H9 (cell line): ENCODE measurements at regions not wholly inside any gene's neighbourhood (a gene's known extent, or its start where the extent isn't known, plus 50 kb on each side); places are given as distances from the start of the nearest gene placed in this dataset.

Experiments used
- DNase-seq: peaks from one replicate; pipeline ENCODE4 v3.0.0-alpha.2; 2017
- H2AFZ ChIP-seq: one replicate; pipeline ENCODE4 v1.6.1; 2013; ENCODE audit warnings: mild to moderate bottlenecking, low read length, control low read depth, moderate library complexity
- H2AK5ac ChIP-seq: 2 replicates; pipeline ENCODE4 v1.6.1; 2013; ENCODE audit warnings: low read length, control low read depth, mixed read lengths; ENCODE audit not compliant: insufficient read length
- H2BK120ac ChIP-seq: one replicate; pipeline ENCODE4 v1.6.1; 2013; ENCODE audit warnings: low read depth, mild to moderate bottlenecking, low read length, control low read depth, inconsistent platforms; ENCODE audit not compliant: poor library complexity, severe bottlenecking
- H2BK12ac ChIP-seq: 2 replicates; pipeline ENCODE4 v1.6.1; 2013; ENCODE audit warnings: low read length, control low read depth, mixed read lengths, low read depth; ENCODE audit not compliant: insufficient read length
- H2BK15ac ChIP-seq: 2 replicates; pipeline ENCODE4 v1.6.1; 2013; ENCODE audit warnings: low read depth, low read length, control low read depth
- H2BK20ac ChIP-seq: one replicate; pipeline ENCODE4 v1.6.1; 2013; ENCODE audit warnings: low read depth, mild to moderate bottlenecking, low read length, control low read depth, inconsistent platforms; ENCODE audit not compliant: poor library complexity, severe bottlenecking
- H2BK5ac ChIP-seq: 2 replicates; pipeline ENCODE4 v1.6.1; 2013; ENCODE audit warnings: low read length, control low read depth, mixed read lengths; ENCODE audit not compliant: insufficient read length
- H3K14ac ChIP-seq: 2 replicates; pipeline ENCODE4 v1.6.1; 2013; ENCODE audit warnings: low read length, control low read depth; ENCODE audit not compliant: insufficient read depth
- H3K18ac ChIP-seq: 2 replicates; pipeline ENCODE4 v1.6.1; 2013; ENCODE audit warnings: low read depth, mild to moderate bottlenecking, mixed read lengths, low read length, control low read depth; ENCODE audit not compliant: insufficient read length
- H3K23ac ChIP-seq: 2 replicates; pipeline ENCODE4 v1.6.1; 2013; ENCODE audit warnings: low read length, control low read depth, mixed read lengths, low read depth; ENCODE audit not compliant: insufficient read length
- H3K23me2 ChIP-seq: 2 replicates; pipeline ENCODE4 v1.6.1; 2013; ENCODE audit warnings: low read depth, mild to moderate bottlenecking, mixed read lengths, low read length, control low read depth; ENCODE audit not compliant: insufficient read length, poor library complexity, severe bottlenecking
- H3K27ac ChIP-seq: 2 replicates; pipeline ENCODE4 v1.5.1; 2013; ENCODE audit warnings: low read length, control low read depth, mixed read lengths, low read depth; ENCODE audit not compliant: insufficient read length
- H3K27me3 ChIP-seq: 2 replicates; pipeline ENCODE4 v1.6.1; 2013; ENCODE audit warnings: low read length, control low read depth, inconsistent platforms; ENCODE audit not compliant: insufficient read depth
- H3K4ac ChIP-seq: 2 replicates; pipeline ENCODE4 v1.6.1; 2013; ENCODE audit warnings: low read depth, mild to moderate bottlenecking, control low read depth, inconsistent platforms, low read length, moderate library complexity
- H3K4me1 ChIP-seq: 2 replicates; pipeline ENCODE4 v1.6.1; 2013; ENCODE audit warnings: low read length, control low read depth, inconsistent platforms; ENCODE audit not compliant: insufficient read depth
- H3K4me2 ChIP-seq: 2 replicates; pipeline ENCODE4 v1.6.1; 2013; ENCODE audit warnings: low read length, control low read depth, mixed read lengths; ENCODE audit not compliant: insufficient read length, insufficient read depth
- H3K56ac ChIP-seq: 2 replicates; pipeline ENCODE4 v1.6.1; 2013; ENCODE audit warnings: low read depth, mild to moderate bottlenecking, mixed read lengths, low read length, control low read depth; ENCODE audit not compliant: insufficient read length
- H3K79me1 ChIP-seq: 2 replicates; pipeline ENCODE4 v1.6.1; 2013; ENCODE audit warnings: low read depth, mild to moderate bottlenecking, moderate library complexity, low read length, control low read depth, inconsistent platforms; ENCODE audit not compliant: insufficient read depth, poor library complexity, severe bottlenecking
- H3K79me2 ChIP-seq: 2 replicates; pipeline ENCODE4 v1.6.1; 2013; ENCODE audit warnings: low read length, control low read depth, inconsistent platforms; ENCODE audit not compliant: insufficient read depth
- H3K9ac ChIP-seq: 2 replicates; pipeline ENCODE4 v1.6.1; 2013; ENCODE audit warnings: low read length, control low read depth, mixed read lengths; ENCODE audit not compliant: insufficient read length; ENCODE audit errors: extremely low read depth
- H3K9me3 ChIP-seq: one replicate; pipeline ENCODE4 v1.6.1; 2013; ENCODE audit warnings: low read depth, low read length, inconsistent platforms; ENCODE audit not compliant: control insufficient read depth
- H3T11ph ChIP-seq: one replicate; pipeline ENCODE4 v1.6.1; 2013; ENCODE audit warnings: mild to moderate bottlenecking, low read length, control low read depth, inconsistent platforms
- H4K20me1 ChIP-seq: one replicate; pipeline ENCODE4 v1.6.1; 2013; ENCODE audit not compliant: control insufficient read depth, insufficient read length, insufficient read depth
- H4K5ac ChIP-seq: 2 replicates; pipeline ENCODE4 v1.6.1; 2013; ENCODE audit warnings: low read depth, mild to moderate bottlenecking, mixed read lengths, low read length, control low read depth; ENCODE audit not compliant: insufficient read length
- H4K8ac ChIP-seq: replicated peaks from 2 replicates; pipeline ENCODE4 v1.6.1; 2013; ENCODE audit warnings: low read length, control low read depth, mixed read lengths, low read depth; ENCODE audit not compliant: insufficient read length
- H4K91ac ChIP-seq: 2 replicates; pipeline ENCODE4 v1.6.1; 2013; ENCODE audit warnings: low read depth, mild to moderate bottlenecking, moderate library complexity, mixed read lengths, low read length, control low read depth; ENCODE audit not compliant: insufficient read length
- H3K27ac Mint-ChIP-seq, 3 experiments: 2 replicates in 2 of 3; 3 replicates in 1 of 3; pipeline ENCODE4 v1.8.0; 2020 to 2021; ENCODE audit warnings: mixed read lengths in 3 of 3, mild to moderate bottlenecking in 1 of 3, moderate library complexity in 1 of 3
- H3K27me3 Mint-ChIP-seq: 2 replicates; pipeline ENCODE4 v1.8.0; 2021; ENCODE audit warnings: low read depth, mild to moderate bottlenecking, moderate library complexity, mixed read lengths
- H3K36me3 Mint-ChIP-seq, 3 experiments: 2 replicates in 2 of 3; 3 replicates in 1 of 3; pipeline ENCODE4 v1.8.0; 2020 to 2021; ENCODE audit warnings: low read depth in 3 of 3, mixed read lengths in 3 of 3; ENCODE audit not compliant: insufficient read depth in 1 of 3
- H3K4me1 Mint-ChIP-seq, 2 experiments: 2 replicates each; pipeline ENCODE4 v1.8.0; 2020; ENCODE audit warnings: mixed read lengths in 2 of 2
- H3K4me3 Mint-ChIP-seq, 2 experiments: 2 replicates in 1 of 2; 3 replicates in 1 of 2; pipeline ENCODE4 v1.8.0; 2020 to 2021; ENCODE audit warnings: mild to moderate bottlenecking in 2 of 2, mixed read lengths in 2 of 2, moderate library complexity in 1 of 2
- H3K9me3 Mint-ChIP-seq, 2 experiments: 2 replicates in 1 of 2; 3 replicates in 1 of 2; pipeline ENCODE4 v1.8.0; 2020; ENCODE audit warnings: mild to moderate bottlenecking in 2 of 2, mixed read lengths in 2 of 2, moderate library complexity in 1 of 2
- CTCF ChIP-seq: fragments of 200-600 bp; sonication (generic); conservative IDR thresholded peaks from 3 replicates; pipeline ENCODE4 v1.8.0; 2021; ENCODE audit warnings: antibody characterized with exemption, mild to moderate bottlenecking
- WGBS: extraction: QIAGEN DNeasy Blood & Tissue Kit; methylation state at CpG from one replicate; pipeline ENCODE4 v1.1.7; 2013; ENCODE audit warnings: missing lambda C conversion rate, low lambda C conversion rate, mixed read lengths; ENCODE audit not compliant: insufficient read length; ENCODE audit errors: extremely low coverage; 5-methylcytosine and 5-hydroxymethylcytosine counted together

- Histone ChIP-seq H3K18ac (no peak overlapping the region), H3K79me2 (no peaks in the 10 kb centered on the region), H2BK12ac (no peak overlapping the region), H3K23me2 (no peaks in the 10 kb centered on the region), H3K27me3 (no peaks in the 10 kb centered on the region; the same call in 1 of the 2 replicates), H3K27ac (no peak overlapping the region), H4K8ac (no peak overlapping the region), H3K56ac (no peak overlapping the region), H3K9me3 (no peaks in the 10 kb centered on the region), H2BK120ac (no peak overlapping the region), H2AK5ac (no peak overlapping the region), H3K4me2 (no peak overlapping the region), H3K14ac (no peak overlapping the region), H3K4ac (no peak overlapping the region), H3K4me1 (0 out of 2 replicates have a peak, but pooled peaks cover 4% of the 10 kb centered on the region), H4K5ac (no peak overlapping the region), H2BK5ac (no peak overlapping the region), H3K23ac (no peak overlapping the region), H2BK20ac (no peak overlapping the region), H3K79me1 (no peaks in the 10 kb centered on the region), H3T11ph (no peak overlapping the region), H4K20me1 (peaks cover 2% of the 10 kb centered on the region), H3K9ac (no peak overlapping the region), H2AFZ (no peak overlapping the region), H2BK15ac (no peak overlapping the region), H4K91ac (no peak overlapping the region)
- Mint-ChIP-seq H3K36me3 (no peaks in the 10 kb centered on the region), H3K27me3 (peaks cover 8% of the 10 kb centered on the region), H3K9me3 (no peaks in the 10 kb centered on the region), H3K27ac (no peak overlapping the region), H3K4me3 (no peak overlapping the region), H3K4me1 (peaks cover 30 to 32% of the 10 kb centered on the region in 2 experiments)
- no peak for TF ChIP-seq CTCF
- DNase-seq = no peak
- WGBS = no CpG with 5 or more reads among the region's 6 CpGs
These were observed 101.4 kb upstream of the SLC44A1 start for GRCh38 chr9:105143136-105143430.
